ENCODE measurements at regions not wholly inside any gene's neighbourhood (a gene's known extent, or its start where the extent isn't known, plus 50 kb on each side); places are given as distances from the start of the nearest gene placed in this dataset.
A peak's percentile ranks its signal among the peaks of the same experiment; 100 is the strongest.

GRCh38 chr2:56099963-56100362 is 83.8 kb upstream of the CCDC85A start:
- no peak for DNase-seq (ENCODE audit: extremely low read depth, low read depth)

- DNase-seq (ENCODE audit: extremely low read depth, low read depth): no peak
These were observed 82.9 kb upstream of the CCDC85A start for GRCh38 chr2:56100791-56101312.

- no peak for DNase-seq (ENCODE audit: extremely low read depth, low read depth)
These were observed 81.7 kb upstream of the CCDC85A start for GRCh38 chr2:56102098-56102497.

- no peak for DNase-seq (ENCODE audit: extremely low read depth, low read depth)
These were observed 80.9 kb upstream of the CCDC85A start for GRCh38 chr2:56102866-56103265.

GRCh38 chr2:56104962-56105361 is 78.8 kb upstream of the CCDC85A start:
- DNase-seq (ENCODE audit: extremely low read depth, low read depth): no peak

- DNase-seq (ENCODE audit: extremely low read depth, low read depth): no peak
These were observed 76.1 kb upstream of the CCDC85A start for GRCh38 chr2:56107502-56108220.

- DNase-seq (ENCODE audit: extremely low read depth, low read depth): no peak
These were observed 75.0 kb upstream of the CCDC85A start for GRCh38 chr2:56108806-56109205.

GRCh38 chr2:56109994-56110393 is 73.8 kb upstream of the CCDC85A start:
- DNase-seq (ENCODE audit: extremely low read depth, low read depth): no peak

GRCh38 chr2:56113382-56113975 is 70.3 kb upstream of the CCDC85A start:
- DNase-seq (ENCODE audit: extremely low read depth, low read depth): no peak

- DNase-seq (ENCODE audit: extremely low read depth, low read depth): no peak
These were observed 66.0 kb upstream of the CCDC85A start for GRCh38 chr2:56117764-56118163.

GRCh38 chr2:56118474-56118873 is 65.3 kb upstream of the CCDC85A start:
- DNase-seq (ENCODE audit: extremely low read depth, low read depth): no peak

GRCh38 chr2:56121995-56122394 is 61.8 kb upstream of the CCDC85A start:
- DNase-seq (ENCODE audit: extremely low read depth, low read depth): no peak

GRCh38 chr2:56123538-56123937 is 60.3 kb upstream of the CCDC85A start:
- DNase-seq (ENCODE audit: extremely low read depth, low read depth): no peak

- no peak for DNase-seq (ENCODE audit: extremely low read depth, low read depth)
These were observed 56.8 kb upstream of the CCDC85A start for GRCh38 chr2:56127010-56127409.

- DNase-seq (ENCODE audit: extremely low read depth, low read depth): no peak
These were observed 56.2 kb upstream of the CCDC85A start for GRCh38 chr2:56127463-56128152.

- DNase-seq (ENCODE audit: extremely low read depth, low read depth): no peak
These were observed 55.6 kb upstream of the CCDC85A start for GRCh38 chr2:56128235-56128634.

- DNase-seq (ENCODE audit: extremely low read depth, low read depth): peak; percentile 51
These were observed 53.2 kb upstream of the CCDC85A start for GRCh38 chr2:56130463-56131070.

- peak; percentile 68 for DNase-seq (ENCODE audit: extremely low read depth, low read depth)
These were observed 51.7 kb upstream of the CCDC85A start for GRCh38 chr2:56132138-56132537.

GRCh38 chr2:56133441-56133840 is 50.3 kb upstream of the CCDC85A start:
- no peak for DNase-seq (ENCODE audit: extremely low read depth, low read depth)

- no peak for DNase-seq (ENCODE audit: extremely low read depth, low read depth)
These were observed 49.7 kb upstream of the CCDC85A start for GRCh38 chr2:56133931-56134629.
